DMS153 treated with DMSO at 0.1 percent for 48 hours (cell line): ENCODE measurements at regions not wholly inside any gene's neighbourhood (a gene's known extent, or its start where the extent isn't known, plus 50 kb on each side); places are given as distances from the start of the nearest gene placed in this dataset.

ENCODE experiments used
- DNase-seq: peaks from one replicate; lab custom pipeline; 2025; ENCODE audit not compliant: unreplicated experiment; lab: John Stamatoyannopoulos, UW

- DNase-seq: no peak
These were observed 50.7 kb upstream of the PDE4B start for GRCh38 chr1:65741993-65742392.
